Activated effector memory CD4-positive, alpha-beta T cell treated with Interleukin-2 at 50 U/mL for 16 hours (primary cell): ENCODE measurements at regions not wholly inside any gene's neighbourhood (a gene's known extent, or its start where the extent isn't known, plus 50 kb on each side); places are given as distances from the start of the nearest gene placed in this dataset.
"Not testable (repeated sequence)": the region's sequence is repeated elsewhere in the genome, so short reads cannot be mapped to it uniquely, and the experiment has no call there.

Source experiments
- DNase-seq: peaks from one replicate; pipeline ENCODE4 v3.0.0-alpha.2; 2020

DNA sequence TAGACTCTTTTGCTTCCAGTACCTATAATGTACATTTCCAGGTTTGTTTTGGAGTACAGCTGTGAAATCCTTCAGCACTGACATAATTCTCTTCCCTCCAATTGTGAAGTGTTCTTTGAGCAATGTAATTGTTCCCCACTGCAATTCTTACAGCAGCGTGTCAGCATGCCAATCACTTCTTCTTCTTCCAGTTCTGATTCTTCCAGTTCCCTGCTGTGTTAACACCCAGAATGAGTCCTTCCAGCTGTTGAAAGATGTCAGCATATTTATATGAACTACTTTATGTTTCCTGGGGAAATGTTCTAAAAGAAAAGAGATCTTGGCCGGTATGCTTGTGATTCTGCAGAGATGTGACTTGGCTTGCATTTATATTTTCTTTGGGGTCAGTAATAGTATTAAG lies 213.9 kb downstream of the UNC5CL start:
- DNase-seq: no peak

DNA sequence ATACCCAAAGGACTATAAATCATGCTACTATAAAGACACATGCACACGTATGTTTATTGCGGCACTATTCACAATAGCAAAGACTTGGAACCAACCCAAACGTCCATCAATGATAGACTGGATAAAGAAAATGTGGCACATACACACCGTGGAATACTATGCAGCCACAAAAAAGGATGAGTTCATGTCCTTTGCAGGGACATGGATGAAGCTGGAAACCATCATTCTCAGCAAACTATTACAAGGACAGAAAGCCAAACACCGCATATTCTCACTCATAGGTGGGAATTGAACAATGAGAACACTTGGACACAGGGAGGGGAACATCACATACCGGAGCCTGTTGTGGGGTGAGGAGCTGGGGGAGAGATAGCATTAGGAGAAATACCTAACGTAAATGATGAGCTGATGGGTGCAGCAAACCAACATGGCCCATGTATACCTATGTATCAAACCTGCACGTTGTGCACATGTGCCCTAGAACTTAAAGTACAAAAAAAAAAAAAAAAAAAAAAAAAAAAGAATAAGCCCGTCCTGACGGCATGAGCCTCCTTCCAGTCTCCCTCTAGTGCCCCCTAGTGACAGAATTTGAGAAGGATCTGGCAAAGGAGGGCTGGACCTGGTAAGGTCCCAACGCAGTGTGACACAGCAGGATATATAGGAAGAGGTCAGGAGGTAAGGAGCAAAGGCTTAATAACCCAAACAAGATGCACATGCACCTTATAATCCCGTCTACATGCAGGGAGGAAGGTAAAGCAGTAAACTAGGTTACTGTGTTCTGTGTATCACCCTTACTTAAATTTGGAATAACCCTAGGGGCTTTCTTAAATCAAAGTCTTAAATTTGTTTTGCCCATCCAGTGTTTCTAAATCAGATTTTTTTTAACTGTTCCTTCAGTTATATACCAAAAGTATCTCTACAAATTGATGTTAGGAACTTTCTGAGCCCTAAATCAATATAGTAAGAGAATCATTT lies 214.8 kb downstream of the UNC5CL start:
- DNase-seq: not testable (repeated sequence)

DNA sequence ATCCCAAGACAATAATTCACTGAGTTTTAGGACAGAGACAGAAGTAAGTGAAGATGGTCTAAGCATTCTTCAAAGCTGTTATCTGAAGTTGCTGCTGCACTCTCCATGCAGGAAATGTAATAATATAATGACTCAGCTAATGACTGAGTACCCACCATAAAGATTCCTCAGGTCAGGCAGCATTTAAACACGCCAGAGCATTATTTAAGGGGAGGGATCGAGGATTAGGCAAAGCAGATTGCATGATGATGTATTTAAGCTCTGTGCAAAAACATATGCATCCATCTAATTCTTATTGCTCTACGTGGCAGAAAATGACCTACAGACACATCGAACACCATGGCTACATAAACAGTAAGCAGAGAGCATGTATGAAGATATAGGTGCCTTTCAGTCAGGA lies 216.4 kb downstream of the UNC5CL start:
- DNase-seq: no peak

DNA sequence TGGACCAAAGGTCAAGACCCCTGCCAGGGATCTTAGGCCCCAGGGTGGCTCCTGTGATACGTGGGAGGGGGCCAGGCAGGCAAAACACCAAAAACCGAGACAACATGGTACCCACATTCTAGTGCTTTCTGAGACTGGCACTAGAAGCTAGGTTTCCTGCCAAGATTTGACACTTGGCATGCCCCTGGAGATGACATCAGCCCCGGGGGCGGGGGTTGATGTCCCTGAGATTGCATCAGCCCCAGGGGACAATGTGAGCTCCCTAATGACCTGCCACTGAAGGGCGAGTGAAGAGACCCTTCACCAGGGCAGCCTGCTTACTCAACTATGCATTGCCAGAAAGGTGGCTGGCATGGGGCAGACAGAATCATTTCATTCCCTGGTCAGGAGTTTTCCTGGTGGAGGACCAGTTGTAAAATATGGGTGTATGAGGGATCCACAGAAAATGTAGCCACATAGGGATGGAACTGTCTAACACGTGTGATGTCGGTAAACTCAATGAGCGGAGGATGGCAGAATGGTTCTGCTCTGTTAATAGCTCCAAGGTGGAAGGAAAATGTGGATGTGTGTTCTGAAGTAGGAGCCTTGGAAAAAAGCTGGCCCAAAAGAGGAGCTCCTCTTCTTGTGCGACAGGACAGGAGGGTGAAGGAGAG lies 219.7 kb downstream of the UNC5CL start:
- DNase-seq: no peak

DNA sequence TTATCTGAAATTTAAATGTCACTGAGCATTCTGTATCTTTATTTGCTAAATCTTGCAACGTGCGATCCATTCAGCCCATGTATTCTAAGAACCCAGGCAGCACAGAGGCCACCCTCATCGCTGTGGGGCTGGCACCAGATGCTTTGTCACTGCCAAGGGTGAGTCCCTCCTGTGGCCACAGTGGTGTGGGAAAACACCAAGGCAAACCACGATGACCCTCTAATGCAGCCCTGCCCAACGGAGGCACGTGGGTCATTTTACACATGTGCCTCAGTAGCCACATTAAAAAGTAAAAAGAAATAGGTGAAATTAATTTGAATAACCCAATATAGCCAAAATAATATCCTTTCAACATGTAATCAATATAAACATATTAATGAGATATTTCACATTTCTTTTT lies 221.7 kb downstream of the UNC5CL start:
- no peak for DNase-seq

DNA sequence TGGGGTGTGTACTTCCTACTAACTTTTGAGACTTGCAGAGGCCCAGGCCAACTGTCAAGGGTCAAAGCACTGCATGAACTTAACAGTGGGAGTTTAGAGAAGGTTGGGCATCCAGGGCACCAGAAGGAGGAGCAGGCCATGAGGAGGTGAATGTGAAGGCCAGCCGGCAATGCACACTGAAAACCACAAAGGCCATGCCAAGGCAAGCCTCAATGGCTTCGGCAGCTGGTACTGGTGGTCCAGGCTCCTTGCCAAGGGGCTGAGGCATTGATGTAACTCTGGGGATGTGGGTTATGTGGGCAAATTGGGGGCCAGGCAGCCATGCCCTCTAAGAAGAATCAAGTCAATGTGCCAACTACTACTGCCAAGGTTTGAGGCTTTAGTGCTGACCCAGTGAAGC lies 222.4 kb downstream of the UNC5CL start:
- DNase-seq: no peak

DNA sequence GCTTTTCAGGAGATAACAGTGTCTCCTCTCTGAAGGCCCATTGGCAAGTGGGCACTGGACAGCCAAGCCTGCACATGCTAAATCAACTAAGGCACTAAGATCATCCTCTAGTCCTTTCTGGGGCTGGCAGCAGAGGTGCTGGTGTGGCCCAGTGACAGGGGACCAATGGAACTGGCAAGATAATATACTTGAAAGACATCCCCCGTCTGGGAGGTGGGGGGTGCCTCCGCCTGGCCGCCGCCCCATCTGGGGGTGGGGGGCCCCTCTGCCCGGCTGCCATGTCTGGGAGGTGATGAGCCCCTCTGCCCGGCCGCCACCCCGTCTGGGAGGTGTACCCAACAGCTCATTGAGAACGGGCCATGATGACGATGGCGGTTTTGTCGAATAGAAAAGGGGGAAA lies 223.3 kb downstream of the UNC5CL start:
- DNase-seq: no peak

DNA sequence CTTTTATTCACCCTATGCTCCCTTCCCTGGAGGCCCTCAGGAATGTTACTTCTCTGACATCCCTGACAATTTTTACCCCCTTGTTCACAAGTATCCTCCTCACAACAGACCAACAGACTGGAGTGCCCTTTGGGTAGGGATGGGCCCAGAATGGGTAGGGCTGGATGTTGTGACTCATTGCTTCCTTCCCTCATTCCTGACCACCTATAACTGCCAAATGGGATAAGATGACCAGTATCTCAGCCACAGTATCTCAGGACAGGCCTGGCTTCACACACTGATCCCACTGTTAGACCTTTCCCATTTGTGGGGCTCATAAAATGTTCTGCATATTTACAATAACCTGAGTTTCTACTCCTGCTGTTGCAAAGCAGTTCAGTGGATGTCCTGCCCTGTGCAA lies 223.0 kb upstream of the LRFN2 start:
- DNase-seq: no peak

DNA sequence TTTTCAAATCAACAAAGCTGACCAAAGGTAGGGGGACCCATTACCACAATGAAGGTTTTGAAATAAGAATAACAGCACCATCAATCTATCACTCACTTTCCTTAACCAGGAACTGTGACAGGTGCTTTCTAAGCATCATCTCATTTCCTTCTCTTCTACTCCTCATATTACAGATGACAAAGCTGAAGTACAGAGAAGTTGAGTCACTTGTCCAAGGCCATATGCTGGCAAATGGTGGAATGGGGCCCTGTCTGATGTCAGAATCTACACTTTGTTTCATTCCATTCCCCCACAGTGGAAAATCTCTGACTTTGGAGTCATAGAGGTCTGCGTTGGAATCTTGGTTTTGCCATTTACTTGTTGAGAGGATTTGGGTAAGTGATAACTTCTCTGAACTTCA lies 222.5 kb upstream of the LRFN2 start:
- DNase-seq: no peak

DNA sequence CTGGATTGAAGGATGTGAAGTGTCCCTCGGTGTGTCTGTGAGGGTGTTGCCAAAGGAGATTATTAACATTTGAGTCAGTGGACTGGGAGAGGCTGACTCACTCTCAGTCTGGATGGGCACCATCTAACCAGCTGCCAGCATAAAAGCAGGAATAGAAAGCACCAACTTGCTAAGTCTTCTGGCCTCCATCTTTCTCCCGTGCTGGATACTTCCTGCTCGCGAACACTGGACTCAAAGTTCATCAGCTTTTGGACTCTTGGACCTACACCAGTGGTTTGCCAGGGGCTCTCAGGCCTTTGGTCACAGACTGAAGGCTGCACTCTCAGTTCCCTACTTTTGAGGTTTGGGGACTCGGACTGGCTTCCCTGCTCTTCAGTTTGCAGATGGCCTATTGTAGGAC lies 220.3 kb upstream of the LRFN2 start:
- DNase-seq: no peak

DNA sequence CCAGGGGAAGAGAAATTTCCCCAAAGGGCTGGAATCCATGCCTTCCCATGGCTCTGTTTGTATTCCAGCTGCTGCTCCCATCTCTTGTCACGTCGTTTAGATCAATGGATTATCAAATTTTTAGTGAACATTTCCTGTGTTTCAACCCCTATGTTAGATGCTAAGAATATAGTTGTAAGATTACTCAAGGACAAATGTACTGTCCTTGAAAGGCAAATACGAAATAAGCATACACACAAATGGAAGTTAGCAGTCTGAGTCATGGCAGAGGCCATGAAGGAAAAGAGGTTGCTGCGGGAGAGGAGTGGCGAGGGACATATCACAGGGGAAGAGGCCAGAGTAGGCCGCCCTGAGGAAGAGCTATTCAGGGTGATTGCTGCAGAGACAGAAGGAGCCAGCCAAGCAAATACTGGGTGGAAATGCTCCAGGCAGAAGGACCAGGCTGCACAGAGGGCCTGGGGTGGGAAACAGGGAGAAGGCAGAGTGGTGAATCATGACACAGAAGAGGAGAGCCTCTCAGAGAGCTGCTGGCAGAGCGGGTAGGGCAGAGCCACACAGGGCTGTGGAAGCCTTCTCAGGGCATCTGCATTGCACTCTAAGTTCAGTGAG lies 219.2 kb upstream of the LRFN2 start:
- DNase-seq: no peak

DNA sequence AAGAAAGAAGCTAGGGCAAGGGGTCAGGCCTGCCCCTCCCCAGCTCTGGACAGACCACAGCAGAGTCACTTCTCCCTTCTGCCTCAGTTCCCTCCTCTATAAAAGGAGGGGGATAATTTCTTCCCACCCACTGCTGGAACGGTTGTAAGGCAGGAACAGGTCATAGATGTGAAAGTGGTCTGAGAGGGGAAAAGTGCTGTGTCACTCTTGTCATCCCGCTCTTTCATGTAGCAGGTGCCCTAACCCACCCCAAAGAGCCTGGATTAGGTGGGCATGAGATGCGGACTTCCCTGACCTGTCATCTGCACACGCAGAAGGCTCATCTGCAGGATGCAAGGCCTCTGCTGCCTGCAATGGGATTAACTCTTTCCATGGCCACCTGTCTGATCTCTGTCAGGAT lies 218.2 kb upstream of the LRFN2 start:
- DNase-seq: no peak

DNA sequence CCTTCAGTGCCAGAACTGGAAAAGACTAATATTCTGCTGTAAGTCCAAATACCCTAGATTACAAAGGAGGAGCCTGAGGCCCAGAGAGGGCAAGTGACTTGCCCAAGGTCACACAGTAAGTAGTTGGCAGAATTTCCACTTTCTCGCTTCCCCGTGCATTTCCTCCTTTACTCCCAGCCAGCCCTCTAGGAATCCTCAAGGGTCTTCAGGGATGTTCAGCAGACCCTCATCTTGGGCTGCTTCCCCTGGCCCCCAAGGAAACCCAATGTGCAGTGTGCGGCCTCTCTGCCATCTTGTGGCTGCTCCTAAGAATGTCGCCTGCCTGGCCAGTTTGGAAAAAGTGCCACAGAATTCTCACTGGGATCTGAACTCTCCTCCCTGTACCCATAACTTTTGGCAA lies 217.7 kb upstream of the LRFN2 start:
- DNase-seq: no peak

DNA sequence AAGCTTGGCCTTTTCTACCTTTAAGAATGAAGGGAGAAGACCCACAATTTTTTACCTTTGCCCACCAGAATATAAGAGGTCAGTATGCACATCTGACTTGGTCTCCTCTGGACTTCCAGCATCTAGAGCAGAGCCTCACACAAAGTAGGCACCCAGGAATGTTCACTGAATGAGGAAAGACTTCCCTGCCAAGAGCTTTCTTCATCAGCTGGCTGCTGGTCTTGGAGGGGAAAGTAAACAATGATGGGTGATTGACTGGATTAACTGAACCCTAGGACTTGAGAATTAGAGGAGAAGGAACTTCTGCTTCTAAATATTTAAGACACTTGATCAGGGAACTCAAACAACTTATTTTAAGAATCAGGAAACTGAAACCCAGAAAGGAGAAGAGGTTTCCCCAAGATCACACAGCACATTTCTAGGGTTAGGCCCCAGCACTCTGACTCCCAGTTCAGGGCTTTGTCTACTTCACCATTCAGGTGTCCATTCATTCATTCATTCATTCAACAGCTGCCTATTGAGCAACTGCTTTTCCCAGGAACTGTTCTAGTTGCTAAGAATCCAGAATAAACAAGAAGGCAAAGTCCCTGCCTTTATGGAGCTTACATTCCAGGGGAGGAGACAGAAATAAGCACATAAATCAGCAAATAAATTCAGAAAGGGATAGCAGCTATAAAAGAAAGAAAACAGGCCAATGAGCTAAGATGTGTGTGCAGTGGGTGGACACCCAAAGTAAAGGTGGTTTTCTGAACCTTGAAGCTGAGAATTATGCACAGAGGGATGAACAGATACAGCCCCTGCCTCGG lies 216.9 kb upstream of the LRFN2 start:
- DNase-seq: no peak

DNA sequence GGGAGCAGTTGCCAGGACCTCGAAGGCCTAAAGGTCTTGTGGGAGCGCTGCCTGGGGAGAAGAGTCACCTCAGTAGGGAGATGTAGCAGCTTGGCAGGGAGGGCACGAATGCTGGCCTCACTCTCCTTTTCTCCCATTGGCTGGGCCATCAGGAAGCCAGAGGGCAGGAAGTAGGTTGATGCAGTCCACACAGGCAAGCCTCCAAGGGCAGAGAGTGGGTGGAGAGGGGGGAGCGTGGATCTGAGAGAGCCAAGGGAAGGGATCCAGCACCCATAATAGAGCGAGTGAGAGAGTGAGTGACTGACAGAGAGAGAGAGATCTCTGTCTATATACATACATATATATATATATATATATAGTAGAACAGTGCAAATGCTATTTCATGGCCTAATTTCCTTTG lies 215.3 kb upstream of the LRFN2 start:
- DNase-seq: no peak

DNA sequence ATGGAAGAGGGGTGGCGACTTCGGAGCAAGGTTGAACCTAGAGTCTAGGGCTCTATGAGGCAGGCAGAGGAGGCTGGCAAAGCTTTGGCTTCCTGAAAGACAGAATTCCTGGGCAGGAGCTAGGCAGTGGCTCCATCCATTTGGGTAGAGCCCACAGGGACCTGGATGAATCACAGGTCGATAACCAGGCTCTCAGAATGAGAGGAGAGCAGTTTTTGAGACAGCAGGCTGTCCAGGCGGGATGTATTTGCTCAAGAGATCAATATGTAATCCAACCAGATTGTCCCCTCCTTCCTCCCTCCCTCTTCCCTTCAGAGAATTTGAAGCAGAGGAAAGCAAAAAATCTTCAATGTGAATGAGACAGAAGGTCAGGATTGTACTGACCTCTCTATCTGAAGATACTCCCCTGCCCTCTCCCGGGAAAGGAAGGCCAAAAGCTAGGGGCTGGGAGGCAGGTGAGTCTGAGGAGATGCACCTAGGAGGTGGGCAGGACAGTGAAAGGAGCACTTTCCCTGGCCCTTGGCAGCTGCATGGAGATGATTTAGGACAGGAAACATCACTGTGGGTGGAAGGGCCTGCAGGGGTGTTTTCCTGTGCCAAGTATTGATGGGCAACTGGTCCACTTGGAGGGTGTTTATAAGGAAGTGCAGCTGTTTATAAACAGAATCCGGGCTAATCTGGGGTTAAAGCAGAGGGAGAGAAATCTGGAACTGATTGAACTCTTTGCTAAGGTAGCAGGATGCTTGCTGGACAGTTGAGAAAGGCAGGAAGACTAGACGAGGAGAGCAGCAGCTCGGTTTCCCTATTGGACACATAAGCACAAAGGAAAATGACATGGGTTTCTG lies 212.4 kb upstream of the LRFN2 start:
- no peak for DNase-seq

DNA sequence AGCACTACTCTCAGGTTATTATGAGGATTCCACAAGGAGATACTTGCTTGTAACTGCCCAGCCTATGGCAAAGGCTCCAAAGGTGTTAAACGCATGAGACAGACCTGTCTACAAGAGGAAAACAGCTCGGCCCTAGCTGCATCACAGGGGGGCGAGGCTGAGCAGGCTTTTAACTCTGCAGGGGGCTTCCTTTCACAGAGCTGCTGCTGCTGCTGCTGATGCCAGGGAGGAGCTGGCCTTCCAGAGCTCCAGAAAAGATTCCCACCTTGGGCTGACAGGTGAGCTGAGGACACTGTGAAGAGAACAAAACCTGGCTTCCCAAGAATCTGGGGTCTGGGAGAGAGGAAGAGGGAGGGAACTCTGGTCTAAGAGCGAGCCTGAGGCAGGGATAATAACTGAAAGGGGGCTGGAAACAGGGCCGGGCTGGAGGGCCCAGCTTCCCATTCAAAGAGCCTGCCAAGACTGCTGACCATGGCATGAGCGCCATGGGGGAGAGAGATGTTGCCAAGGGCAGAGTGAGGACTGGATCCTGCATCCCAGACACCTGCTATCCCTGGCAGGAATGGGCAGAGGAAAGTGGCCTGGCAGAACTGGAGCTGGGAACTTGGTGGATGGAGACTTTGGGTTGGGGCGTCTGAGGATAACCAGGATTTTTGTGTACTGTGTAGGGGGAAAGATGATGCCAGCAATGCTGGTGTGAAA lies 211.1 kb upstream of the LRFN2 start:
- no peak for DNase-seq

DNA sequence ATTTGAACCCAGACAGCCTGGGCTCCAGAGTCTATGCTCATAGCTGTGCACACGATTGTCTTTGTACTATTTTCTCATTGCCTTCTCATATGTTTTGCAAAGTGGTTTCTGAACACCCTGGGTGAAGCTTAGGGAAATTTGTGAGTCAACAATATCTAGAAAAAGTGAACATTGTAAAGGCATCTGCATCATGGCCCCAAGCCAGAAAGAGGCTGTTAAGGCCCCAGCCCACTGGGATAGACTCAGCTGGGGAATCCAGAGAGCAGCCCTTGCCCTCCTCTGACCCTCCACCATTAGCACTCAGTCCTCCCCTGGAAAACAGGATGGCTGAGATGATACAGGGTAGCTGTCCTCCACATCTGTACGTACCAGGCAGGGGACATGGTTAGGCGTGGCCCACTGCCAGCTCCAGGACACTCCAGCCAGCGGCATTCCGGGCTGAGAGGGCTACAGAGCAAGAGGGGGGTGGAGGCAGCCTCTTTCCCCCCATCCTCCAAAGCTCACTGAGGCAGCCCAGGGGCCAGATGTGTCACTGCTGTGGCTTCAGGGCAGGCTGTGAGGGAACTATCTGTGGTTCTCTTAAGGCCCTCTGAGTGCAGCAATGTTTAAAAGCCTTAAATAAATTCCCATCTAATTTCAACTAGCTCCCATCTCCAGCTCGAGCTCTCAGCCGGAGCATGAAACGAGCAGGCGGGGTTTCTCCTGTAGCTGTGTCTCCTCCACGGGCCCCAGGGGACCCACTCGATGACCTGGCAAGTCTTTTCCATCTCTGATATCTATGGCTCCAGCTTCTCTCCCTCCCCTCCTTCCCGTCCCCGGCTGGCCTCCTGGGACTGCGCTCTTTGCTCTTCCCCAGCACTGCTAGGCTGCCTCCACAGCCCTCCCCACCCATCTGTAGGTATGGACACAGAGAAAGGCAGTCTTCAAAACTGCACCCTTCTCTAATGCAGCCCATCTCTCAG lies 209.4 kb upstream of the LRFN2 start:
- no peak for DNase-seq

DNA sequence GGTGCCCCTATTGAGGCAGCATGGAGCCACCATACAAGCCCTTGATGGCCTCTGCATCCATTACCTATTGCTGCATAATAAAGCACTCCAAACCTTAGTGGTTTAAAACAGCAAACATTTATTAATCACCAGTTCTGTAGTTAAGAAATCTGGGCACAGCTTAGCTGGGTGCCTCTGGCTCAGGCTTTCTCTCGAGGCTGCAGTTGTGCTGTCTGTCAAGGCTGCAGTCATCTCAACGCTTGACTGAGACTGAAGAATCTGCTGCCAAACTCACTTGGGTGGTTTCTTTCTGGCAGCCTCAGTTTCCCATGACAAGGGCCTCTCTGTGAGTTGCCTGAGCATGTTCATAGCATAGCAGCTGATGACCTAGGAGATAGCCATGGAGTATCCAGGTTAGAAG lies 207.4 kb upstream of the LRFN2 start:
- DNase-seq: no peak

DNA sequence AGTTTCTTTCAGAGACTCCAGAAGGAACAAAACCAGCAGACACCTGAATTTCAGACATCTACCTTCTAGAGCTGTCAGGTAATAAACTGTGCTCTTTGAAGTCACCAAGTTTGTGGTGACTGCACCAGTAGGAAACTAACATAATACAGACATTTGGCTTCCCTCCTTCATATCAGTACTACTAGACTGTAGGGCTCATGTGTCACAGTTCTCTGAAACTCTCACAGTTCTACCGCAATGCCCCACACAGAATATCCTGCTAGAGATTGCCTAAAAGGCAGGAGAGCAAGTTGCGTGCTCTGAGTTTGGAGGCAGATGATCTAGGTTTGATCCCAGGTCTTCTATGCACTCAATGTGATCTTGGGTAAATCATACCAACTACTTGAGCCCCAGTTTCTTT lies 205.0 kb upstream of the LRFN2 start:
- DNase-seq: no peak
